OCI-M2 (cell line): ENCODE measurements at regions not wholly inside any gene's neighbourhood (a gene's known extent, or its start where the extent isn't known, plus 50 kb on each side); places are given as distances from the start of the nearest gene placed in this dataset.
"Not testable (repeated sequence)": the region's sequence is repeated elsewhere in the genome, so short reads cannot be mapped to it uniquely, and the experiment has no call there.

ENCODE experiments used
- DNase-seq: peaks from one replicate; lab custom pipeline; 2025; ENCODE audit not compliant: unreplicated experiment; lab: John Stamatoyannopoulos, UW

- DNase-seq = no peak
Observed at GRCh38 chr5:104353371-104353770, 790.8 kb upstream of the NUDT12 start.

- no peak for DNase-seq
Observed at GRCh38 chr5:104352954-104353353, 790.4 kb upstream of the NUDT12 start.

GRCh38 chr5:104347119-104347708 lies 784.6 kb upstream of the NUDT12 start:
- no peak for DNase-seq

GRCh38 chr5:104345222-104346016 lies 782.8 kb upstream of the NUDT12 start:
- no peak for DNase-seq

GRCh38 chr5:104344809-104345208 lies 782.2 kb upstream of the NUDT12 start:
- no peak for DNase-seq

GRCh38 chr5:104327801-104328200 lies 765.2 kb upstream of the NUDT12 start:
- DNase-seq = no peak

GRCh38 chr5:104326966-104327365 lies 764.4 kb upstream of the NUDT12 start:
- DNase-seq = no peak

GRCh38 chr5:104325356-104325755 lies 762.8 kb upstream of the NUDT12 start:
- no peak for DNase-seq

GRCh38 chr5:104316676-104317075 lies 754.1 kb upstream of the NUDT12 start:
- DNase-seq = not testable (repeated sequence)

- no peak for DNase-seq
Observed at GRCh38 chr5:104312481-104312880, 749.9 kb upstream of the NUDT12 start.

GRCh38 chr5:104305602-104306001 lies 743.0 kb upstream of the NUDT12 start:
- DNase-seq = no peak

- no peak for DNase-seq
Observed at GRCh38 chr5:104299998-104300706, 737.6 kb upstream of the NUDT12 start.

GRCh38 chr5:104298518-104298917 lies 735.9 kb upstream of the NUDT12 start:
- no peak for DNase-seq

GRCh38 chr5:104297076-104297475 lies 734.5 kb upstream of the NUDT12 start:
- DNase-seq = no peak

GRCh38 chr5:104295991-104296390 lies 733.4 kb upstream of the NUDT12 start:
- DNase-seq = no peak

GRCh38 chr5:104283136-104283535 lies 720.5 kb upstream of the NUDT12 start:
- DNase-seq = no peak

GRCh38 chr5:104273725-104274124 lies 711.1 kb upstream of the NUDT12 start:
- no peak for DNase-seq

GRCh38 chr5:104267320-104268015 lies 704.9 kb upstream of the NUDT12 start:
- DNase-seq = no peak

GRCh38 chr5:104266161-104266560 lies 703.6 kb upstream of the NUDT12 start:
- DNase-seq = no peak

GRCh38 chr5:104265531-104266140 lies 703.0 kb upstream of the NUDT12 start:
- DNase-seq = no peak

- no peak for DNase-seq
Observed at GRCh38 chr5:104247260-104247659, 684.7 kb upstream of the NUDT12 start.
